CD1c-positive myeloid dendritic cell (primary cell): ENCODE measurements at regions not wholly inside any gene's neighbourhood (a gene's known extent, or its start where the extent isn't known, plus 50 kb on each side); places are given as distances from the start of the nearest gene placed in this dataset.

Experiments
- DNase-seq: peaks from one replicate; pipeline ENCODE4 v3.0.0-alpha.2; 2016; ENCODE audit errors: extremely low spot score

- no peak for DNase-seq
Measured at GRCh38 chr13:40251343-40252032, 415.0 kb downstream of the FOXO1 start.

GRCh38 chr13:40252241-40252640 lies 414.2 kb downstream of the FOXO1 start:
- DNase-seq: no peak

GRCh38 chr13:40252676-40253075 lies 413.8 kb downstream of the FOXO1 start:
- no peak for DNase-seq

GRCh38 chr13:40254394-40254793 lies 412.0 kb downstream of the FOXO1 start:
- no peak for DNase-seq

- DNase-seq: no peak
Measured at GRCh38 chr13:40255551-40255950, 410.9 kb downstream of the FOXO1 start.

GRCh38 chr13:40259899-40260298 lies 406.5 kb downstream of the FOXO1 start:
- DNase-seq: no peak

- no peak for DNase-seq
Measured at GRCh38 chr13:40261336-40261735, 405.1 kb downstream of the FOXO1 start.

GRCh38 chr13:40261947-40262346 lies 404.5 kb downstream of the FOXO1 start:
- DNase-seq: no peak

GRCh38 chr13:40269086-40269485 lies 397.4 kb downstream of the FOXO1 start:
- no peak for DNase-seq

GRCh38 chr13:40270726-40271125 lies 395.7 kb downstream of the FOXO1 start:
- no peak for DNase-seq

GRCh38 chr13:40271271-40271885 lies 395.1 kb downstream of the FOXO1 start:
- no peak for DNase-seq

GRCh38 chr13:40271931-40272775 lies 394.3 kb downstream of the FOXO1 start:
- DNase-seq: no peak

- DNase-seq: no peak
Measured at GRCh38 chr13:40272776-40273139, 393.7 kb downstream of the FOXO1 start.

- no peak for DNase-seq
Measured at GRCh38 chr13:40273253-40274025, 393.0 kb downstream of the FOXO1 start.

- DNase-seq: no peak
Measured at GRCh38 chr13:40274103-40274502, 392.3 kb downstream of the FOXO1 start.

- DNase-seq: no peak
Measured at GRCh38 chr13:40275155-40275554, 391.3 kb downstream of the FOXO1 start.

GRCh38 chr13:40275636-40276035 lies 390.8 kb downstream of the FOXO1 start:
- DNase-seq: no peak

GRCh38 chr13:40283666-40284065 lies 382.8 kb downstream of the FOXO1 start:
- no peak for DNase-seq

GRCh38 chr13:40285634-40286033 lies 380.8 kb downstream of the FOXO1 start:
- no peak for DNase-seq

- no peak for DNase-seq
Measured at GRCh38 chr13:40287428-40287827, 379.0 kb downstream of the FOXO1 start.

- no peak for DNase-seq
Measured at GRCh38 chr13:40288259-40288658, 378.2 kb downstream of the FOXO1 start.

GRCh38 chr13:40290758-40291157 lies 375.7 kb downstream of the FOXO1 start:
- DNase-seq: no peak
